ENCODE measurements at regions not wholly inside any gene's neighbourhood (a gene's known extent, or its start where the extent isn't known, plus 50 kb on each side); places are given as distances from the start of the nearest gene placed in this dataset.

GRCh38 chr2:174697255-174697654 lies 67.0 kb downstream of the CHRNA1 start:
- H3K27ac ChIP-seq (ENCODE audit: low read depth, low read length), result no peak overlapping the region
- H3K27me3 ChIP-seq (ENCODE audit: control insufficient read depth in 5 of 5, insufficient read depth in 4 of 5, low read length in 5 of 5), result peaks cover 0 to 5% (median 0%) of the 10 kb centered on the region in 5 donors
- H3K9me3 ChIP-seq (ENCODE audit: control insufficient read depth in 5 of 5, low read length in 5 of 5), result no peaks in the 10 kb centered on the region
- H3K9ac ChIP-seq (ENCODE audit: low read length in 5 of 5), result no peak overlapping the region
- no peaks in the 10 kb centered on the region for H3K36me3 ChIP-seq (ENCODE audit: control insufficient read depth in 5 of 5, insufficient read depth in 5 of 5, low read length in 5 of 5)
- no peak overlapping the region for H3K4me3 ChIP-seq (ENCODE audit: low read depth in 1 of 5, low read length in 5 of 5)
- no peaks in the 10 kb centered on the region for H3K4me1 ChIP-seq (ENCODE audit: control insufficient read depth in 5 of 5, insufficient read depth in 5 of 5, low read length in 5 of 5)

GRCh38 chr2:174694920-174695319 lies 69.4 kb downstream of the CHRNA1 start:
- peaks cover 0 to 5% (median 0%) of the 10 kb centered on the region in 5 donors for H3K27me3 ChIP-seq (ENCODE audit: control insufficient read depth in 5 of 5, insufficient read depth in 4 of 5, low read length in 5 of 5)
- no peak overlapping the region for H3K9ac ChIP-seq (ENCODE audit: low read length in 5 of 5)
- peaks cover 0 to 6% (median 3%) of the 10 kb centered on the region in 5 donors for H3K4me1 ChIP-seq (ENCODE audit: control insufficient read depth in 5 of 5, insufficient read depth in 5 of 5, low read length in 5 of 5)
- no peak overlapping the region for H3K4me3 ChIP-seq (ENCODE audit: low read depth in 1 of 5, low read length in 5 of 5)
- no peak overlapping the region for H3K27ac ChIP-seq (ENCODE audit: low read depth, low read length)
- H3K9me3 ChIP-seq (ENCODE audit: control insufficient read depth in 5 of 5, low read length in 5 of 5), result no peaks in the 10 kb centered on the region
- H3K36me3 ChIP-seq (ENCODE audit: control insufficient read depth in 5 of 5, insufficient read depth in 5 of 5, low read length in 5 of 5), result no peaks in the 10 kb centered on the region

GRCh38 chr2:174694196-174694878 lies 69.9 kb downstream of the CHRNA1 start:
- peaks cover 0 to 5% (median 0%) of the 10 kb centered on the region in 5 donors for H3K27me3 ChIP-seq (ENCODE audit: control insufficient read depth in 5 of 5, insufficient read depth in 4 of 5, low read length in 5 of 5)
- H3K4me3 ChIP-seq (ENCODE audit: low read depth in 1 of 5, low read length in 5 of 5), result no peak overlapping the region
- no peaks in the 10 kb centered on the region for H3K36me3 ChIP-seq (ENCODE audit: control insufficient read depth in 5 of 5, insufficient read depth in 5 of 5, low read length in 5 of 5)
- no peaks in the 10 kb centered on the region for H3K9me3 ChIP-seq (ENCODE audit: control insufficient read depth in 5 of 5, low read length in 5 of 5)
- no peak overlapping the region for H3K27ac ChIP-seq (ENCODE audit: low read depth, low read length)
- H3K9ac ChIP-seq (ENCODE audit: low read length in 5 of 5), result no peak overlapping the region
- peaks cover 0 to 6% (median 3%) of the 10 kb centered on the region in 5 donors for H3K4me1 ChIP-seq (ENCODE audit: control insufficient read depth in 5 of 5, insufficient read depth in 5 of 5, low read length in 5 of 5)

- H3K4me3 ChIP-seq (ENCODE audit: low read depth in 1 of 5, low read length in 5 of 5), result no peak overlapping the region
- H3K9ac ChIP-seq (ENCODE audit: low read length in 5 of 5), result no peak overlapping the region
- no peaks in the 10 kb centered on the region for H3K9me3 ChIP-seq (ENCODE audit: control insufficient read depth in 5 of 5, low read length in 5 of 5)
- H3K4me1 ChIP-seq (ENCODE audit: control insufficient read depth in 5 of 5, insufficient read depth in 5 of 5, low read length in 5 of 5), result peaks cover 0 to 6% (median 3%) of the 10 kb centered on the region in 5 donors
- H3K27me3 ChIP-seq (ENCODE audit: control insufficient read depth in 5 of 5, insufficient read depth in 4 of 5, low read length in 5 of 5), result peaks cover 0 to 5% (median 0%) of the 10 kb centered on the region in 5 donors
- no peaks in the 10 kb centered on the region for H3K36me3 ChIP-seq (ENCODE audit: control insufficient read depth in 5 of 5, insufficient read depth in 5 of 5, low read length in 5 of 5)
- no peak overlapping the region for H3K27ac ChIP-seq (ENCODE audit: low read depth, low read length)
Observed at GRCh38 chr2:174693344-174693743, 70.9 kb downstream of the CHRNA1 start.

- no peak overlapping the region for H3K9ac ChIP-seq (ENCODE audit: low read length in 5 of 5)
- H3K9me3 ChIP-seq (ENCODE audit: control insufficient read depth in 5 of 5, low read length in 5 of 5), result no peaks in the 10 kb centered on the region
- peaks cover 0 to 6% (median 3%) of the 10 kb centered on the region in 5 donors for H3K4me1 ChIP-seq (ENCODE audit: control insufficient read depth in 5 of 5, insufficient read depth in 5 of 5, low read length in 5 of 5)
- H3K27ac ChIP-seq (ENCODE audit: low read depth, low read length), result no peak overlapping the region
- peaks cover 0 to 5% (median 0%) of the 10 kb centered on the region in 5 donors for H3K27me3 ChIP-seq (ENCODE audit: control insufficient read depth in 5 of 5, insufficient read depth in 4 of 5, low read length in 5 of 5)
- H3K4me3 ChIP-seq (ENCODE audit: low read depth in 1 of 5, low read length in 5 of 5), result no peak overlapping the region
- H3K36me3 ChIP-seq (ENCODE audit: control insufficient read depth in 5 of 5, insufficient read depth in 5 of 5, low read length in 5 of 5), result no peaks in the 10 kb centered on the region
Observed at GRCh38 chr2:174692256-174692919, 71.9 kb downstream of the CHRNA1 start.

GRCh38 chr2:174691201-174691779 lies 73.0 kb downstream of the CHRNA1 start:
- peaks cover 0 to 2% (median 0%) of the 10 kb centered on the region in 5 donors for H3K27me3 ChIP-seq (ENCODE audit: control insufficient read depth in 5 of 5, insufficient read depth in 4 of 5, low read length in 5 of 5)
- no peak overlapping the region for H3K27ac ChIP-seq (ENCODE audit: low read depth, low read length)
- peaks cover 0 to 6% (median 3%) of the 10 kb centered on the region in 5 donors for H3K4me1 ChIP-seq (ENCODE audit: control insufficient read depth in 5 of 5, insufficient read depth in 5 of 5, low read length in 5 of 5)
- H3K4me3 ChIP-seq (ENCODE audit: low read depth in 1 of 5, low read length in 5 of 5), result no peak overlapping the region
- no peaks in the 10 kb centered on the region for H3K9me3 ChIP-seq (ENCODE audit: control insufficient read depth in 5 of 5, low read length in 5 of 5)
- no peaks in the 10 kb centered on the region for H3K36me3 ChIP-seq (ENCODE audit: control insufficient read depth in 5 of 5, insufficient read depth in 5 of 5, low read length in 5 of 5)
- H3K9ac ChIP-seq (ENCODE audit: low read length in 5 of 5), result no peak overlapping the region

- Histone ChIP-seq H3K9ac (ENCODE audit: low read length in 5 of 5) (no peak overlapping the region), H3K27me3 (ENCODE audit: control insufficient read depth in 5 of 5, insufficient read depth in 4 of 5, low read length in 5 of 5) (no peaks in the 10 kb centered on the region), H3K36me3 (ENCODE audit: control insufficient read depth in 5 of 5, insufficient read depth in 5 of 5, low read length in 5 of 5) (no peaks in the 10 kb centered on the region), H3K4me1 (ENCODE audit: control insufficient read depth in 5 of 5, insufficient read depth in 5 of 5, low read length in 5 of 5) (peaks cover 0 to 6% (median 3%) of the 10 kb centered on the region in 5 donors), H3K9me3 (ENCODE audit: control insufficient read depth in 5 of 5, low read length in 5 of 5) (no peaks in the 10 kb centered on the region), H3K27ac (ENCODE audit: low read depth, low read length) (no peak overlapping the region), H3K4me3 (ENCODE audit: low read depth in 1 of 5, low read length in 5 of 5) (no peak overlapping the region)
Observed at GRCh38 chr2:174690026-174690425, 74.2 kb downstream of the CHRNA1 start.

- no peak overlapping the region for H3K9ac ChIP-seq (ENCODE audit: low read length in 5 of 5)
- H3K9me3 ChIP-seq (ENCODE audit: control insufficient read depth in 5 of 5, low read length in 5 of 5), result no peaks in the 10 kb centered on the region
- H3K36me3 ChIP-seq (ENCODE audit: control insufficient read depth in 5 of 5, insufficient read depth in 5 of 5, low read length in 5 of 5), result no peaks in the 10 kb centered on the region
- H3K4me3 ChIP-seq (ENCODE audit: low read depth in 1 of 5, low read length in 5 of 5), result no peak overlapping the region
- H3K4me1 ChIP-seq (ENCODE audit: control insufficient read depth in 5 of 5, insufficient read depth in 5 of 5, low read length in 5 of 5), result peaks cover 0 to 12% (median 9%) of the 10 kb centered on the region in 5 donors
- H3K27ac ChIP-seq (ENCODE audit: low read depth, low read length), result no peak overlapping the region
- H3K27me3 ChIP-seq (ENCODE audit: control insufficient read depth in 5 of 5, insufficient read depth in 4 of 5, low read length in 5 of 5), result no peaks in the 10 kb centered on the region
Observed at GRCh38 chr2:174688079-174688478, 76.2 kb downstream of the CHRNA1 start.

GRCh38 chr2:174686430-174686829 lies 77.8 kb downstream of the CHRNA1 start:
- no peak overlapping the region for H3K27ac ChIP-seq (ENCODE audit: low read depth, low read length)
- H3K9ac ChIP-seq (ENCODE audit: low read length in 5 of 5), result no peak overlapping the region
- no peaks in the 10 kb centered on the region for H3K9me3 ChIP-seq (ENCODE audit: control insufficient read depth in 5 of 5, low read length in 5 of 5)
- no peaks in the 10 kb centered on the region for H3K27me3 ChIP-seq (ENCODE audit: control insufficient read depth in 5 of 5, insufficient read depth in 4 of 5, low read length in 5 of 5)
- H3K4me3 ChIP-seq (ENCODE audit: low read depth in 1 of 5, low read length in 5 of 5), result no peak overlapping the region
- H3K36me3 ChIP-seq (ENCODE audit: control insufficient read depth in 5 of 5, insufficient read depth in 5 of 5, low read length in 5 of 5), result no peaks in the 10 kb centered on the region
- peaks cover 0 to 20% (median 14%) of the 10 kb centered on the region in 5 donors for H3K4me1 ChIP-seq (ENCODE audit: control insufficient read depth in 5 of 5, insufficient read depth in 5 of 5, low read length in 5 of 5)

- H3K4me3 ChIP-seq (ENCODE audit: low read depth in 1 of 5, low read length in 5 of 5), result peak overlapping the region; percentile 68 to 91 (median 80)
- peak overlapping the region; percentile 13 for H3K27ac ChIP-seq (ENCODE audit: low read depth, low read length)
- peak overlapping the region; percentile 44 to 77 (median 68) for H3K9ac ChIP-seq (ENCODE audit: low read length in 5 of 5)
- H3K27me3 ChIP-seq (ENCODE audit: control insufficient read depth in 5 of 5, insufficient read depth in 4 of 5, low read length in 5 of 5), result no peaks in the 10 kb centered on the region
- H3K36me3 ChIP-seq (ENCODE audit: control insufficient read depth in 5 of 5, insufficient read depth in 5 of 5, low read length in 5 of 5), result peaks cover 0 to 3% (median 0%) of the 10 kb centered on the region in 5 donors
- no peaks in the 10 kb centered on the region for H3K9me3 ChIP-seq (ENCODE audit: control insufficient read depth in 5 of 5, low read length in 5 of 5)
- H3K4me1 ChIP-seq (ENCODE audit: control insufficient read depth in 5 of 5, insufficient read depth in 5 of 5, low read length in 5 of 5), result peaks cover 1 to 25% (median 21%) of the 10 kb centered on the region in 5 donors
Observed at GRCh38 chr2:174683392-174683759, 80.9 kb downstream of the CHRNA1 start.
